OCI-LY1 (cell line): ENCODE measurements at regions not wholly inside any gene's neighbourhood (a gene's known extent, or its start where the extent isn't known, plus 50 kb on each side); places are given as distances from the start of the nearest gene placed in this dataset.

ENCODE experiments used
- CTCF ChIP-seq: fragments of 200-600 bp; sonication (generic), shearing (Covaris generic); IDR thresholded peaks from 2 replicates; pipeline ENCODE4 v1.5.1; 2017; ENCODE audit warnings: mild to moderate bottlenecking, antibody characterized with exemption, low read length, moderate library complexity, mixed read lengths
- EZH2 ChIP-seq: fragments of 200-600 bp; sonication (generic), shearing (Covaris generic); IDR thresholded peaks from 2 replicates; pipeline ENCODE4 v1.8.0; 2017; ENCODE audit warnings: borderline replicate concordance, mixed run types, mild to moderate bottlenecking, antibody characterized with exemption, low read length, moderate library complexity, mixed read lengths

GRCh38 chr20:53891306-53891894 is 179.0 kb downstream of the BCAS1 start:
- no peak for TF ChIP-seq CTCF
- no peak for TF ChIP-seq EZH2
